ENCODE measurements at regions not wholly inside any gene's neighbourhood (a gene's known extent, or its start where the extent isn't known, plus 50 kb on each side); places are given as distances from the start of the nearest gene placed in this dataset.
A peak's percentile ranks its signal among the peaks of the same experiment; 100 is the strongest.
"Not testable (repeated sequence)": the region's sequence is repeated elsewhere in the genome, so short reads cannot be mapped to it uniquely, and the experiment has no call there.

GRCh38 chr4:75422998-75423397 is 91.2 kb downstream of the RCHY1 start:
- DNase-seq: no peak

GRCh38 chr4:75412746-75413145 is 101.5 kb downstream of the RCHY1 start:
- DNase-seq: no peak

- DNase-seq: no peak
These were observed 115.7 kb downstream of the RCHY1 start for GRCh38 chr4:75398501-75398900.

DNA sequence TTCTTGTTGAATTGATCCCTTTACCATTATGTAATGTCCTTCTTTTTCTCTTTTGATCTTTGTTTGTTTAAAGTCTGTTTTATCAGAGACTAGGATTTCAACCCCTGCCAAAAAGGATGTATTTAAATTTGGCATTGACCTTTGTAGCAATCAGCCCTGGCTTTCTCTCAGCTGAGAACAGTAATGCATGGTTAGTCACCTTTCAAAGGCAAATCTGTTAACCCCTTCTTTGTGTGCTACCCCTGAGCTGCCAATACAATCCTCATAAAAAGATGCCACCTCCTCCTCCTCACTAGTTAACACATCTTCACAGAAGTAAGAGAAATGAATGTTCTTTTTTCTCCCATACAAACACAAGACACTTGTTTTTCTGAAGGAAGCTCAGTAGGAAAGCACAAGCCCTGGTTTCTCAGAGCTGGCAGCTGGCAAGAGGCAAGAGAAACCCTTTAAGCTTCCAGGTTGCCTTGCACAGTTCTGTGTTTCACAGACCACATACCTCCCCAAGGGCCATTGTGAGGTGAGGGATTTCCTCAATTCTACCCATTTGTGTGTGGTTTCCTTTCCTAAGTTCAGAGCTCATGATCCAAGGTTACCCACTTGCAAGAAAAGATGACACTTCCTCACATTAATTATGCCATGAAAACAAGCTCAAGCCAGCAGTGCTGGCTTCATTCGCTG is 122.6 kb downstream of the RCHY1 start:
- DNase-seq: no peak

- DNase-seq: not testable (repeated sequence)
These were observed 127.8 kb downstream of the RCHY1 start for GRCh38 chr4:75386426-75386825.

DNA sequence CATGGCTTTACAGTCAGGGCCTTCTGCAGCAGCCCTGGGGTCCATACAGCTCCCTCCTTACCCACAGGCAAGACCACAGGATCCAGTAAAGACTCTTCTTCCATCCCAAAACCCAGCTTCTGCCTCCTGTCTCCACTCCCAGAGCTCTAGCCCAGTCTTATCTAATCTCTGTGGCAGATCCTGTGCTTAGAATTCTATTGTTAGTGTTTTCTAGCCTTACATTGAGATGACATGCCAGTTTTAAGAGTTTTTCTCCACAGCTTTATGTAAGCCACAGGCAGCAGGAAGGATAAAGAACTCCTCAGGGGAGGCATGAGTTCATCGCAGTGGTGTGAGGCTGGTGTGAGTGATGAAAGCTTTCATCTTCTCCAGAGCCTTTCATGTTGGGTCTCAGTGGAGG is 129.1 kb downstream of the RCHY1 start:
- no peak for DNase-seq

DNA sequence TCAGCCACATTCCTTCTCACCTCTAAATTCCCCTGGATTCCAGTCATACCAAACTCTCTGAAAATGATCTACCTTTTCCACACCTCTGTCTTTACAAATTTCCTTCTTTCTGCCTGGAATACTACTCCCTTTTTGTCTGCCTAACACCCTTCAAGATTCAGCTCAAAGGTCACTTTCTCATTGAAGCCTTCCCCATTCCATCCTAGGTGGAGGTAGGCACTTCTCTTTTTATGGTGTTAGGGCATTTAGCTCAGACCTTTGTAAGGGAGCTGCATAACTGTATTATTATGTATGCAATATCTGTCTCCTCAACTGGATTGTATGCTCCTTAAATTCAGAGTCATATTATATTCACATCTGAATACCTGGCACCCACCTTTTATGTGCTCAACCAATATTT is 137.7 kb downstream of the RCHY1 start:
- no peak for DNase-seq

DNA sequence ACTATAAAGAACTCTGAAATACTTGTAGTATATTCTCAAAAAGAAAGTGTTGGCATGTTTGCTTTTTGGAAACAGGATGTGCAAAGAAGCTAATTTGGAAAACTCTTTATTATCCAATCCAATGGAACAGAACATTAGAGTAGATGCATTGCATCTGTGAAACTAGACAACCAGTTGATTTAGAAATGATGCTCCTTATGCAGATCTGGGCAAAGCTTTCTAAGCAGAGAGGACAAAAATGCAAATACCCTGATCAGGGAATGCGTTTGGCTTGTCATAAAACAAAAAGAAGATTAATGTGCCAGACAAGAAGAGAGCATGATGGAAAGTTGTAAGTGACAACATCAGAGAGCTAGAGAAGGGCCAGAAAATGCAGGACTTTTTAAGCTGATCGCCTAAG is 142.3 kb downstream of the RCHY1 start:
- DNase-seq: peak; percentile 26 to 37

DNA sequence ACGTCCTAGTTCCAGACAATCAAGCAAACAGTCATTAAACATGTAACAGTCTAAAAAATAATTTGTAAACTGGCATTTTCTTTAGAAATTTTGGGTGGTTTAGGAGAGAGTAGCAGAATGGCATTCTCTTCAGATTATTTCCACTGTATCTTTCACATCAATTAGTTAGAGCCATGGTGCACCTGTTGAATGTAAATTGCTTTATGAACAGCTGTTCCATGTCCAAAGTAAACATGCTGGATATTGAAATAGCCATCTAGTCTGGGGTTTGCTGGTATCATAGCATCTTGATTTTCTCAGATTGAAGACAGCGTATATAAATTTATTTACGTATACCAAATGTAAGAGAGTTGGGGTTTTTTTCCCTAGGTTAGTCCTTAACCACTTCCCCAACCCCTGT is 143.6 kb downstream of the RCHY1 start:
- DNase-seq: peak in 1 of 2 experiments; percentile 17

GRCh38 chr4:75345423-75345822 is 168.8 kb downstream of the RCHY1 start:
- DNase-seq: no peak

- no peak for DNase-seq
These were observed 169.3 kb downstream of the RCHY1 start for GRCh38 chr4:75344915-75345314.

DNA sequence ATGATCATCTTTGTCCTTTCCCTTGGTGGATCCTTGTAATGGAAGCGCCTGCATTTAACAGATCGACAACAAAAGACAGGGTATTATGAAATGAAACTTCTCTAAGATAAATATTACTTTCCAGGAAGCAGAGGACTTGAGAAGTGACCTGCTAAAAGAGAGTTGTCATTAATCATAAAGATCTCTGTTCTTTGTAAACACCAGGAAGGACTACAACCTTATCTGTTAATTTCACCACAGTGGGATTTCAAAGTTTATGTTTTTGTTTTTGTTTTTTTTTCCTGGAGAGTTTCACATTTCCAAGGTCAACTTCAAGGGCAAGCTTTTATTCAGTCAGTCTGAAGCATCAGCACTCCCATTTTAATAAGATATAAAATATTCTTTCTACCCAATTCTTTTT is 170.9 kb downstream of the RCHY1 start:
- no peak for DNase-seq

GRCh38 chr4:75340561-75340960 is 173.6 kb downstream of the RCHY1 start:
- DNase-seq: no peak

DNA sequence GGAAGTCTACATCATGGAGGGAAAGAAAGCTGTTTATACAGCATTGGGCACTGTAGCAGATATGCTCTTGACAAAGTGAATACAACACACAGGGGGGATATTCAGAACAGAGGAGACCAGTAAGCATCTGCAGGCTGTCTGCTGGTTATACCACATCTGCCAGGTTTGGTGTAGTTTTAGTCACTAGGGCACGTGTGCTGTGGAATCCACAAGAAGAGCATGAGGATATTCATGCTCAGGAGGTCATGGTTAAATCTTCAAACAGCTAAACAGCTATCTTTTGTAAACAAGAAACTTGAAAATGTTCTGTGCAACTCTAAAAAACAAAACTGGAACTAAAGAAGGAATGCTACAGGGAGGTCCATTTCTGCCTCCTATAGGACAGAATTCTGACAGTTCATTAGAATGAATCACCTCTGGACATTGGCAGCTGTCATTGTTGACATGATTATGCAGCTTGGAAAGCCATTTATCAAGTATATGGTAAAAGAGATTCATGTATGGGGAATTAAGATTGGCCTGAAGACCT is 175.8 kb downstream of the RCHY1 start:
- no peak for DNase-seq

- DNase-seq: no peak
These were observed 186.2 kb downstream of the RCHY1 start for GRCh38 chr4:75327804-75328512.

GRCh38 chr4:75325318-75325979 is 188.8 kb downstream of the RCHY1 start:
- no peak for DNase-seq

DNA sequence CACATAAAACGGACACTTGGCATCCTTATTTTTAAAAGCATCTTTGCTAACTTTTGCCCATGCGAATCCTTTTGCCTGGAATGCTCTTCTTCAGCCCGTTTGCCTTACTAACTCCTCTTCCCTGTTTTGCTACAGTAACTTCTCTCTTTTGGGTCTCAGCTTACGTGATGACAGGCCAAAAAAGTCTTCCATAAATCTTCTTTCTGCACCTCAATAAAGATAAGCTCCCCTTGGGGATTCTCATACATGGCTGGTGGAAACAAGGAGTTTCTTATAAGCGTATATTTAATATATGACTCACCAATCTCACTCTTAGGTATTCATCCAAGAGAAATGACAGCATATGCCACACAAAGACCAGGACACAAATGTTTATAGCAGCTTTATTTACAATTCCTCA is 192.7 kb downstream of the RCHY1 start:
- no peak for DNase-seq

GRCh38 chr4:75317641-75318040 is 196.6 kb downstream of the RCHY1 start:
- DNase-seq: not testable (repeated sequence)

DNA sequence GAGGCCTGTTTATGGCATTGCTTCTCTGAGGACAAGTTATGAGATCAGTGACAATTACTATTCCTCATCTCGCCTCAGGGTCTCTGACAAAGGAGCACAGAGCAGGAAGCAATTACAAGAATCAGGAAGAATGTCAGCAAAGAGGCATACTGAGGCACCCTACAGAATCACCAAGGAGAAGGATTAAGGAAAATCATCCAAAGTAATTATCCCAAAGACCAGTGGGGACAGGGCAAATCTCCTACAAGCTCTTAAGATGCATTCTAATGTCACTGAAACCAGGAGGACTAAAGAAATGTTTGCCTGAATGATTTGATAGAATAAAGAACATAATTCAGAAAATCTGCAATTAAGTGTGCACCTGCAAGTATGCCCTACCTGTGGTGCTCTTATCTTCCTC is 206.2 kb downstream of the RCHY1 start:
- no peak for DNase-seq

- DNase-seq: no peak
These were observed 207.7 kb downstream of the RCHY1 start for GRCh38 chr4:75306506-75306905.

- DNase-seq: no peak
These were observed 211.6 kb downstream of the RCHY1 start for GRCh38 chr4:75302648-75303047.

DNA sequence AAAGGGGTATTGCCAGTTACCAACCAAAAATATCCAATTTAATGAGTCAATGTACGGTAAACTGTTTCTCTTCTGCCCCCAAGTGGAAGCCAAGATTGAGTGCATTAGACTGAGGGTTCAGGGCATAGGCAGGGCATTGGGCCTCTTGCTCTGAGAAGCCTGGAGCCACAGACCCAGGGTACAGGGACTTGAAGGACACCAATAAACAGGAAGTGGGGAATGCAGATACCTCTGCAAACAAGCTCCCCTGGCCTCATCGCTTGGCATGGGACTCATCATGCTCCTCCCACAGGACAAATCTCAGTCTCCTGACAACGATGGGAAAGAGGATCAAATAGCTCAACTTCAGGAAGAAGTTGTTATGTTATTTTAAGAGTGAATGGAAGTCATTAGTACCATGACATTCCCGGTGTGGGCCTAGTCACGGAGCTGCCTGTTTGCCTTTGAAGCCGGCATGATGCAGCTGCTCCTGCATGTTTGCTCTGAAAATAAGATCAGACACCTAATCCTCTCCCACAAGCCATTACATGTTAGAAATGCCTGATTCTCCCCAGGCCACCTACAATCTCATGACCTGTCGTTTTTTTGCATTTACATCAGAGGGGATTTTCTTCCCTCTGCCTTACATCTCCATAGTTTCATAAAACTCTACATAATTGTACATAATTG is 224.2 kb downstream of the RCHY1 start:
- DNase-seq: peak; percentile 13 to 33
